HG02571 (cell line): ENCODE measurements at regions not wholly inside any gene's neighbourhood (a gene's known extent, or its start where the extent isn't known, plus 50 kb on each side); places are given as distances from the start of the nearest gene placed in this dataset.
"Not testable (repeated sequence)": the region's sequence is repeated elsewhere in the genome, so short reads cannot be mapped to it uniquely, and the experiment has no call there.

Experiments
- ATAC-seq: cut with Tn5 transposase; IDR thresholded peaks from one replicate; pipeline ENCODE4 v1.9.1; 2021; ENCODE audit warnings: mild to moderate bottlenecking, moderate library complexity; ENCODE audit not compliant: unreplicated experiment

DNA sequence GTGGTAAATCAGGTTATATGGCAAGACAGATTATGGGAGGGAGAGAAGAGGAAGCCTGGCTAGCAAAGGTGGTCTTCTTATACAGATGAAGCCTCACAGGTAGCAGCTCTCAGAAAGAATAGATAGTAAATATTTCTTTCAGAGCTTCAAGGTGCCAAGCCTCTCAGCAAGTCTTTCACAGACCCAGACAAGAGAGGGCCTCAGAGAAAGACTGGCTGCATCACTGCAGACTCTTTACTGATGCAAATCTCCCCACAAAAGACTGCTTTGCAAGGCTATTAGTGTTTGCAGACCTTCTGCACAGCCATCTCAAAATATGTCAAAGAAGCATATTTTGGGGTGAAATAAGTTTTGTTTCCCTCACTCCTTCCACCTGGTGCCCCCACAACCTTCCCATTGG lies 372.4 kb upstream of the RND3 start:
- no peak for ATAC-seq

DNA sequence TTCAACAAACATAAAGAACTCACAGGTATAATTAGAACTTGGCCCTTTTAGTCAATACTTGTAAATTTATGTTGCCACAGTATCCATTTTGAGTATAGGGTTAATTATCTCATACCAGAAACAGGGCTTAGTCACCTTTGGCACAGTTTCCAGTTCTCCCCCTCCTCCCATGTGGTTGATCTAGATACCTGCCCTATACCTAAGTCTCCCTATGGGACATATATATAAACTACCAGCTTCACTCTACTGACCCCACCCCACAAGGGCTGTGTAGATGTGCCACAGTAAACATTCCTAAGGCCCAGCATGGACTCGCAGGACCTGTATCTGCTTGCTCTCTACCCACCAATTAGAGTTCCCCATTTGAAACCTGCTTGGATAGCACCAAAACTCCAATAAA lies 371.7 kb upstream of the RND3 start:
- no peak for ATAC-seq

GRCh38 chr2:150858382-150858781 lies 370.9 kb upstream of the RND3 start:
- no peak for ATAC-seq

DNA sequence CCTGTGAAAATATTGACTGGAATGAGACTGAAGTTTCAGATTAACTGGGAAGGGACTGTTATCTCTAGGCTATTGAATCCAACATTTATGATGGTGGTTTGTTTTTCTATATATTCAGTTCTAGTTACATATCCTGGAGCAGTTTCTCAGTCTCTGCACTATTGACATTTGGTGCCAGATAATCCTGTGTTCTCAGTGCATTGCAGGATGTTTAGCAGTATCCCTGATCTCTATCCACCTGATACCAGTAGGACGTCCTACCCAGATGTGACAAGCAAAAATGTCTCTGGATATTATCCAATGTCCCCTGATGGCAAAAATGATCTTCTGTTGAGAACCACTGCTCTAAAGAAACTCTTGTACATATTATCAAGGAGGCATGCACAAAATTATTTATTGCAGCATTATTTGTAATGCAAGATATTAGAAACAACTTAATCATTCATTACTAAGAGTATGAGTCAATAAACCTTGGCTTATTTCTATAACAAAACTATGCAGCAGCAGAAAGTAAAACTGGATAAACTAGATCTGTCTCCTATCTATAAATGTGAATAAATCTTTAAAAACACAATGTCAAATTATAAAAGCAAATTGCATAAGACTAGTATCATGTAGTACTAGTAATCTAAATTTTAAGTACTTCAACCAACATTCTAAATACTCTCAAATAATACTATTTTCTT lies 369.3 kb upstream of the RND3 start:
- no peak for ATAC-seq

DNA sequence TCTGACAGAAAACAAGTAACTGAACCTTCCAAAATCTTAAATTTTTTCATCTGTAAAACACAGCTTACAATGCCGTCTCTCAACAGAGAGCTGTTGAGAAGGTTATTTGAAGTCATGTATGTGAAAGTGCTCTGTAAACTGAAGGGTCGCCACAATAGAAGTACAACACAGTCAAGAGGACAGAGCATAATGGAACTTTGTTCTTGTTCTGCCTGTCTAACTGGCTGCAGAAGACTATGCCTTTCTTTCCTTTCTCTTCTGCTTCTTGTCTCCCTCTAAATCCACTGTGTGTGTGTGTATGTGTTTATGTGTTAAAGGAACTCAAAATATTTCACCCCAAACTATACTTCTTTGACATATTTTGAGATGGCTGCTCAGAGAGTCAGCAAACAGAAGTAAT lies 365.8 kb upstream of the RND3 start:
- ATAC-seq, result no peak

DNA sequence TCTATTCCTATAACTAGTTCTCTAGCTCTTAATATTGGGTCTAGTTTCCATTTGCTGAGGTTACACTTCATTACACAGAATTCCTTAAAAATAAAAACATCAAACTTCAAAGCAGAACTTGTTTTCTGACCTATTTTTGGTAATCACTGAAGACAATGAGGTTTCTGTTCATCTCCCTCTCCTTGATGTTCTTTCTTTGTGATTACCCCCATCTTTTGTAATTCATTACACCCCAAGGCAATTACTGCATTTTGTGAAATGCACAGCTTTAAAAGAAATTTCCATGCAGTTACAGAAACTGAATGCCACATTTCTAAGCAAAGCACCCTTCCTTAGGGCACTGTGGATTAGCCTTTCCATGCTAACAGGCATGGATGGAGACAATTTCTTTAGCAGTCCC lies 363.2 kb upstream of the RND3 start:
- ATAC-seq, result no peak

DNA sequence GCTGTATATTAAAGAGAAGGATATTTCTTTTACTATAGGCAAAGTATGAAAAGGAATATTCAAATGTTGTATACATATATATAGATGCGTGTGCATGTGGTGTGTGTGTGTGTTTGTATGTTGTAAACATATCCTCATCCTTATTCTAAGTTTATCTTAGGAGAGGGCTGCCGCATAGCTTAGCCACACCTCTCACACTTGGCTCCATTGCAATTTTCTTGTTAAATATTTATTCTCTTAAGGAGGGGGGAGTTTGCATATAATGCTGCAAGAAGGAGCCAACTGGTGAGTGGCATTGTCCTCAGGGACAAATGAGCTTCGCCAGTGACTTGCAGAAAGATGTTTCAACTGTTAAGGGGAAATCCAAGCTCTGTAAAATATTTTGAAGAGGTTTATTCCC lies 360.1 kb upstream of the RND3 start:
- no peak for ATAC-seq

DNA sequence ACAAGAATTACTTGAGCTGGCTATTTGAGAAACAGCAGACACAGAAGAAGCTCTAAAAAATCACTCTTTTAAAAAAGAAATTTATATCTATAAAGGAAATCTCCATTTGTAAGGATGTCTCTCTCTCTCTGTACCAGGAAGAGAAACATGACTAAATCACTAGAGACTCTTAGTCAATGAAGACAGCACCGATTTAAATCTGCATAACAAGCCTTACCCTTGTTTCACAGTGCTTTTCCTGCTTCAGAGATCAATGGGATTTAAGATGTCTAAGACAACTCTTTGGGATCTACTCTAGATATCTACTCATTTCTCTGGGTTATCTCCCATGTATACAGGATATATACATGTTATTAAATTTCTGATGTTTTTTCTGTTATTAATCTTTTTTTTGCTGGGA lies 359.2 kb upstream of the RND3 start:
- no peak for ATAC-seq

DNA sequence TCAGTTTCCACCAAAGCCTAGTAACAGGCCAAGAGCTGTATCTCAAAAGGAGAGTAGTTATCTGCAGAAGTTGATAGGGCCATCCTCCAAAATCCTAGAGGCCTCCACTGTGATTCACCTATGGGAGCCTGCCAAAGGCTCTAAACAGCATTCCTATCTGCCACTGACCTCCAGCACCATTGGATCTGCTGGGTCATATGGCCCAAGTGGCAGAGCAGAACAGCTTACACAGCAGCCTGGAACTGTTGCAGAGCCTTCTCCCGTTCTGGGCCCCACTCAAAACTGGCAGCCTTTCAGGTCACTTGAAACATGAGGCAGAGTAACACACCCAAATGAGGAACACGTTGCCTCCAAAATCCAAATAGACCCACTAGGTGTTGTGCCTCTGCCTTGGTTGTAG lies 345.2 kb upstream of the RND3 start:
- no peak for ATAC-seq

- no peak for ATAC-seq
Measured at GRCh38 chr2:150824118-150824517, 336.7 kb upstream of the RND3 start.

- ATAC-seq, result no peak
Measured at GRCh38 chr2:150817422-150817821, 330.0 kb upstream of the RND3 start.

DNA sequence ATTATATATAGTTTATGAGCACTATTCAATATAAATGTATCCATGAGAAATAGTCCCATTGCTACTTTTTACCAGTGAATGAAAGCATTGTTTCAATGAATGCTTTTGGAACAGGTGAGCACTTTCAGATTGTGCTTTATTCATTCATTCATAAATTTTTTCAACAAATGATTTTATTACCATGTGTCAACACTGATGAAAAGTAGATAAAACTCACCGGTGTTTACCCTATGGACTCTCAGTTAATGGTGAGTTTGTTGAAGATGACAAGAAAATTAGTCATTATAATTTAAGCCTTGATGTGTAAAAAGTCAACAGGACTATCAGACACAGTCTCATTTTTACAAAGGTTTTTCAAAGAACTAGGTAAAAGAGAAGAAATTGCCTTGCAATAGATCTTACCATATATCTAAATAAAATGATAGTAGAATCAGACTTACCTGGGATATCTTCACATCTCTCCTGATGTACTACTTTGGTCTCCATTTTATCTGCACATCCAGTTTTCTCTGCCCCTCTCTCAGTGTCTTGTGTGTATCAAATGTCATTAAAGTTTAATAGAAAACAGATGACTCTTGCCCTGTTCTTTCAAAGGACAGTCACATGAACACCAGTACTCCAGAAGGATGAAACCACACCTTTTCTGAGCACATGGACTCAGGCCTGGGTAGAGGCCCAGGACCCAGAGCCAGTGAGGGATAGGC lies 325.3 kb upstream of the RND3 start:
- ATAC-seq, result no peak

GRCh38 chr2:150812066-150812465 lies 324.6 kb upstream of the RND3 start:
- ATAC-seq, result no peak

GRCh38 chr2:150811259-150811855 lies 323.9 kb upstream of the RND3 start:
- ATAC-seq, result no peak

DNA sequence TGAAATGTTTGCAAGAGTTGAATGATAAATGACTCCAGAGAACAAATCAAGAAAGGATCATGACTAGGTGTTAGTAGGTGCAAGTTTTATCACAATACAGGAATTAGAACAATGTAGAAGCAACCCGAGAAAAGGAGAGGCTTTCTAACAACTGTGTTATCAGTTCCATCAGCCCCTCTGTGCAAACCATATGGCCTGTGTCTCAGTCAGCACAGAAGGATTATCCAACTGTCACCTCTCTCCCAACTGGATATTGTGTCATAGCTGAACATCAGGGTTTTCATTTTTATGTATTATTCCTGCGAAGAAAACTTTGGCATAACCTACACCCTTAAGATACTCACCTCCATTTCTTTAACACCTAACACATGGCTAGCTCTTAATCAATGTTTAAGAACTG lies 321.6 kb upstream of the RND3 start:
- no peak for ATAC-seq

DNA sequence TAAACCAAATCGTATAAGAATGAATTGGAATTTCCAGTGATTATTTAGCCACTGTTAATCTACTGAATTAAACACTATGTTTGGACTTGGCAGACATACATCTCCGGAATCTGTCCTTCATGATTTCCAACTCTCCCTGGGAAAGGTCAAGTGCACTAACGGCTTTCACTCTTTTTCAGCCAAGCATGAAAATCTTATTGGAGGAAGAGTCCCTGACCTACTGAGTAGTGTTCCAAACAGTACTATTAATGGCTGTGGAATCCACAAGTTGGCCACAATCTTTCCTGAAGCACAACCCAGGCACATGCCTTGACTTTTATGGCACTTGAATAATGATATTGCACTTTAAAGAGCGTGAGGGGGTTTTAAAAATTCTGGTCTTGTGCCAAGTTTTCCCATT lies 318.9 kb upstream of the RND3 start:
- ATAC-seq, result no peak

DNA sequence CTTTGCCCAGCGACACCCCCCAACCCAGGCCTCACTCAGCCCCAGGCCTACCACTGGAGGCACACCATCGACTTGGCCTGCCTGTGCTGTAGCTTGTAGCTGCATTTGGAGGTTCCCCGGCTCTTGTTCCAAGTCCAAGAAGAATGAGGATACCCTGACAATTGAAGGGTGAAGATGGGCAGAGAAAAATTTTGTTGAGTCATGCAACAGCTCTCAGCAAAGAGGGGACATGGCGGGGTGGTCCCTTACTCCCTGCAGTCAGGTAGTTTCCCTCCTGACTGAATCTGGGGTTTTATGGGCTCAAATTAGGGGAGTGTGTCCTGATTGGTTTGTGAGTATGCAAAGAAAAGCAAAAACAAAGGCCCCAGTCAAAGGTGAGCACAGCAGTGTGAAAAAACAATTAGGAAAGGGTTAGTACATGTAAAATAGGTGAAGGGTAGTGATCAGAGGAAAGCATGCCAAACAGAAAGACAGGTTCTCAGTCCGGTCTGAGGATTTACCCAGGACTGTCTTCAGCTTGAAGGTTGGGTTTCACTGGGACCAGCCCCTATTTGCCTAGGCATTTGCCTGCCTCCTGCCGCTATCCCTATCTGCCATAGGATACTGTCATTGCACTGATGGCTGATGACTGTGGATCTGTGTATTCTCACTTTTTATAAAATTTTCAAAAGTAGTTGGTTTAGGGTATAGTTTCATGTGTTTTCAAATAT lies 316.4 kb upstream of the RND3 start:
- no peak for ATAC-seq

DNA sequence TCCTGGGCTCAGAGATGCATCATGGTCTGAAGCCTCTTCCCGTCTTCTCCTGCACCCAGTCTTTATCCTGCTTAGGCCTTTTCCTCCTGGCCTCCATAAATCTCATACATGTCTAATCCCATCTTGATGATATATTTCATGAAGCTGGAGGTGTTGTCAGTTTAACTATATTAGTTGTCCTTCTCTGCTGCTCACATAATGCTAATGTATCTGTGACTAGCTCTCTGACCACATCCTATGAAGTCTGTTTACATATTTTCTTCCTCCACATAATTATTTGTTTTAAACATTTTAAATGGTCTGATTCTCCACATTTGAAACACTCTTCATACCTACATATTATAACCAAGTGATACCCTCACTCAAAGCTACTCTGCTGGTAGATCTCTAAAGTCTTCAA lies 315.2 kb upstream of the RND3 start:
- no peak for ATAC-seq

GRCh38 chr2:150796236-150796635 lies 308.8 kb upstream of the RND3 start:
- not testable (repeated sequence) for ATAC-seq

DNA sequence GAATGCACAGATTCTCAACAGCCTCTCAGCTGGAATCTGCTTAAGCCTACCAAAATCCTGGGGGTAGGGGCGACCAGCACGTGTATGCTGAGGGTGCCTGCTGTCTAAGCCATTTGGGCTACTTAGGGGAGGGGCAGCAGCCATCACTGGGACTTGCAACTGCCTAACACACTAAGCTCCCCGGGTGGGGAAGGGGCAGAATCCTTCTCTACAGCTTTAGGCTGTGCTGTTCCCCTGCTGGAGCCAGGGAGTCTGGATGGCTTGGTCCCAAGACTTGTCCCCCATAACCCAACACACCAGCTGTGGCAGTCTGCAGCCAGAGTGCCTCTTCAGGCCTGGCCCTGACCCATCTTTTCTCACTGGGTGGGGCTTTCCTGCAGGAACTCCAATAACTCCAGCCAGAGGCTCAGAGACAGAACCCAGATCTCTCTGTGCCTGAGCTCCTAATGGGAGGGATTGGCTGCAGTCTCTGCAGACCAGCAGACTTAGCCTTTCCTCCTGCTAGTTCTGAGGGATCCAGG lies 305.4 kb upstream of the RND3 start:
- ATAC-seq, result no peak

GRCh38 chr2:150791567-150791966 lies 304.1 kb upstream of the RND3 start:
- ATAC-seq, result no peak
